NCI-H460 (cell line): ENCODE measurements at regions not wholly inside any gene's neighbourhood (a gene's known extent, or its start where the extent isn't known, plus 50 kb on each side); places are given as distances from the start of the nearest gene placed in this dataset.
A peak's percentile ranks its signal among the peaks of the same experiment; 100 is the strongest.

ENCODE experiments used
- DNase-seq: peaks from one replicate; pipeline ENCODE4 v3.0.0-alpha.2; 2016; ENCODE audit warnings: low read depth; ENCODE audit errors: extremely low read depth

GRCh38 chr2:164439885-164440284, 181.4 kb downstream of the GRB14 start:
- no peak for DNase-seq

- DNase-seq, result no peak
These were observed 182.0 kb downstream of the GRB14 start for GRCh38 chr2:164439235-164439634.

GRCh38 chr2:164438490-164439205, 182.6 kb downstream of the GRB14 start:
- no peak for DNase-seq

GRCh38 chr2:164436131-164436530, 185.2 kb downstream of the GRB14 start:
- DNase-seq, result no peak

- DNase-seq, result peak; percentile 44
These were observed 191.0 kb downstream of the GRB14 start for GRCh38 chr2:164430166-164430783.

DNA sequence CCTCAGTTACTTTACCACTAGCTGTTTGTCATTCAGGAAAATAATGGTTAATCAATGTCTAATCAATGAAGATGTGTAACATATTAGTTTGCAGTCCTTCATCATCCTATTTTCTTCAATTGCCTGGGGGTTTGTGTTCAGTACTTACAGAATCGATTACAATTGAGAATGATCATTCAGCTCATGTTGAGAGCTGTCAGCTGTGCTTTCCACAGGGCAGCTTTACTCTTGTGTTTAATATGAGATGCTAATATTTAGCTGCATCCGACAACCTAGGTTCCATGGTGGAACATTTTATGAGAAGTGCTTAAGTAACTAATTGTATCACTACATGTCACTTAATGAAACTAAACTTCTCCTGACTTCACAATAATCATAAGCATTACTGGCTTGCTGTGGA, 191.9 kb downstream of the GRB14 start:
- DNase-seq, result no peak

- no peak for DNase-seq
These were observed 194.2 kb downstream of the GRB14 start for GRCh38 chr2:164427111-164427510.

DNA sequence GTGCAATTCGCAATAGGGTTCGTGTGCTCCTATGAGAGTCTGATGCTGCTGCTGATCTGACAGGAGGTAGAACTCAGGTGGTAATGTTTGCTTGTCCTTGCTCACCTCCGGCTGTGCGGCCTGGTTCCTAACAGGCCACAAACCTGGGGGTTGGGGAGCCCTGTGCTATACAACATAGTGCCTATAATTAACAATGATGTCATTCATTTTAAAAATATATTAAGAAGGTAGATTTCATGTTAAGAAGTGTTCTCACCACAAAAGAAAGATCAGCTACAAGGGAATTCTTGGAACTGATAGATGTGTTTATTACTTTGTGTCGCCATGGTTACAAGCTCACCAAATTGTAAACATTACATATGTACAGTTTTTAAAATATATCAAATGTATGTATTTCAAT, 200.5 kb downstream of the GRB14 start:
- no peak for DNase-seq

DNA sequence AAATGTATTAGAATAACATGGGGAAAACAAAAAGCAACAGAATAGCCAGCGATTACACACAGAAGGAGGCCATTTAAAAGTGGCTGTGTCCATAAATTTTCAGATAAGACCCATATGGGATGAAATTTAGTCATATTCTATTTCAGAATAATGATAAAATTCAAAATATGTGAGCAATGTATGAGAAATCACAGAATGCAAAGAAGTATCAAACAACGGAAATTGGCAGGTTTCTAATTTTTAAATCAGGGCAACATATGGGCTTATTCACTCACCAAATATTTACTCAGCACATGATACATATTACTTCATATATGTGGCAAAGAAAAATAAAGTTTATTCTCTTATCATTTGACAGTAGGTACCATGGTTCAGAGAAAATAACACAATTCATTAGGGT, 208.5 kb downstream of the GRB14 start:
- DNase-seq, result no peak

- DNase-seq, result no peak
These were observed 231.9 kb downstream of the GRB14 start for GRCh38 chr2:164389411-164389810.

- DNase-seq, result no peak
These were observed 232.8 kb downstream of the GRB14 start for GRCh38 chr2:164388511-164388910.

DNA sequence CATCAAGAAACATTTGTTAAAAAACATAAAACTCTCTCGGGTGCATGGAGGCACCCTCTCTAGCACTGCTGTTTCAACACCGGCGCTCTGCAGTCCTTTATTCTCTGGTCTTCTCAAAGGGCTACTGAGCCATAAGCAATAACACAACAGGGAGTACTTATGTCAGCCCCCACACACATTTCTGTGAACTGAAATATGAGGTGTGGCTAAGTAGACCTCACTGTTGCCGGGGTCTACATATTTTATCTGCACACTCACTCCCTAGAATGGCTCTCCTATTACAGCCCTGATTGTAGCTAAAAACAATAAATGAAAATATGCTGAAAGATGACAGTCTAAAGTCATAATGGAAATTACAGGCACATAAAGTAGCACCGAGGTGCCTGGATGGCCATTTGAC, 235.1 kb downstream of the GRB14 start:
- DNase-seq, result no peak

DNA sequence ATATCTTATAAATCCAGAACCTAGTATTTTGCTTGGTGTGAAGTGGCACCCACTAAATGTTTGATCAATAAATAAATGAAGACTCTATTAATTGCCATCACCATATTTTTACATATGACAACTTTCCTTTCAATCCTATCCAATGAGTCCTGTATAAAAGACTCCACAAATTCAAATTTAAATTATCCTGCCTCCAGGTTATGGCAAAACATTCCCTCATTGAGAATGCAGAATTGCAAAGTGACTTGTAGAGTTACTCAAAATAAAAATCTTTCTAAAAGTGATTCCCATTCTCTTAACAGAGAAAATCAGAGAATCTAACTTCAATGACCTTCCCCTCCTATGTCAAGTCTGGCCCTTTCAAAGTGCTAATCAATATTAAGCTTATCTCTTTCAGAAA, 236.8 kb downstream of the GRB14 start:
- no peak for DNase-seq

DNA sequence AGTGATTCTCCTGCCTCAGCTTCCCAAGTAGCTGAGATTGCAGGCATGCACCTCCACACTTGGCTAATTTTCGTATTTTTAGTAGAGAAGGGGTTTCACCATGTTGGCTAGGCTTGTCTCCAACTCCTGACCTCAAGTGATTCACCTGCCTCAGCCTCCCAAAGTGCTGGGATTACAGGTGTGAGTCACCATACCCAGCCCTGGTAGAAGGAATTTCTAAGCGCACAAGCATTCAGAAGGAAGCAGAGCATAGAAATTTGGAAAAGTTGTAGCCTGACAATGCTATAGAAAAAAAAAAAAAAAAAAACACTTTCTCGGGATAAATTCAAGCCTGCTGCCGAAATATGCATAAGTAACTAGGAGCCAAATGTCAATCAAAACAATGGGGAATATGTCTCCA, 249.4 kb downstream of the GRB14 start:
- no peak for DNase-seq

- no peak for DNase-seq
These were observed 251.9 kb downstream of the GRB14 start for GRCh38 chr2:164369366-164369765.

GRCh38 chr2:164368896-164369295, 252.4 kb downstream of the GRB14 start:
- DNase-seq, result no peak

- no peak for DNase-seq
These were observed 257.6 kb downstream of the GRB14 start for GRCh38 chr2:164363646-164364045.

DNA sequence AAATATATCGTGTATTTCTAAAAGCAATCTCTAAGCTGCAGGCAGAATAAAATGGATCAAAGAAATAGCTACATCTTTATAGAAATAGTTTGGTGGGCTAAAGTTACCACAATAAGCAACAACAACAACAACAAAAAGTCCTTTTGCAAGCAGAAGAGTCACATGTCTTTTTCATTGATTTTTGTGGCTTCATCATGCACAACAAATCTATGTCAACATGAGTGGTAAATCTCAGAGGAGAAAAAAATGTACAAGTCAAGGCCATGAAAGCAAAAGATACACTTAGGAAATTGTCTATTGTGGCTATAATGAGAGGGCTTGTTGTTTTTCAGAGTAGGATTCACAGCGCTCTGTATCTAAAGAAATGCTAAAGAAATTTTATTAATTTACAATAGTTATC, 269.7 kb downstream of the GRB14 start:
- no peak for DNase-seq

- no peak for DNase-seq
These were observed 285.3 kb downstream of the GRB14 start for GRCh38 chr2:164335947-164336346.

- no peak for DNase-seq
These were observed 286.2 kb downstream of the GRB14 start for GRCh38 chr2:164335128-164335527.

DNA sequence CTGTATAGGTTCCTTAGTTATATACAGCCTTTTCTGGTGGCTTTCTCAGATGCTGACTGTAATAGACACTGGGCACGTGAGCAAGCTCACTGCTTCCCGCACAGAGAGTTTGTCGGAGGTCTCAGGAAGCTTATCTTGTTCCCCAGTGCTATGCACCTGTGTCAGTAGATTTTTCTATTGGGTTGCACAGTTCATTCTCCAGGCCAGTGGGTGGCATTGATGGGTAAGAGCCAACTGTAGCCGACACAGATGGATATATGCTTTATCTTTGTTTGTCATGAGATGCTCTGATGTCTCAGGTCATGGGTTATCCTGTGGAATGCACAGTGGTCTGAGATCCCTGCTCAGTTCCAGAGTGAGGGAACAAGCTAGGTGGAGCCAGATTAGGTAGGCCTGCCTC, 293.0 kb downstream of the GRB14 start:
- DNase-seq, result no peak

GRCh38 chr2:164323978-164324377, 297.3 kb downstream of the GRB14 start:
- DNase-seq, result no peak

DNA sequence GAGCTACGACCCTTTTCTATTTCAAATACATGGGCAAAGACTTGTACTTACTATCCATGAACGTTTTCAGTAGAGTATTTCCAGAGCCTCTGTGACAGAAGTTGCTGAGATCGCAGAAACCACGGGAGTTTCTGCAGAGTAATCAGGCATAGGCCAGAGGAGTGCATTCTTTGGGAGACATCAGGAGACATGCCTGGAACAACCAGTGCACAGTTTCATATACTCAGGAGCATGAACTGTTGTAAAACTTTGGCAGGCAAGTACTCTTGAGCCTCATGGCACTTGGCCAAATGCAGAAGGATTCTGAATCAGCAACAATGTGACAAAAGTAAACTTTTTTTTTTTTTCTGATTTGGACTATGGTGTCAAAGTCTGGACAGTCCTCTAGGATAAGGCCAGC, 307.1 kb downstream of the GRB14 start:
- DNase-seq, result no peak
